SKM-1 (cell line): ENCODE measurements at regions not wholly inside any gene's neighbourhood (a gene's known extent, or its start where the extent isn't known, plus 50 kb on each side); places are given as distances from the start of the nearest gene placed in this dataset.
"Not testable (repeated sequence)": the region's sequence is repeated elsewhere in the genome, so short reads cannot be mapped to it uniquely, and the experiment has no call there.

ENCODE experiments used
- DNase-seq: peaks from one replicate; lab custom pipeline; 2025; ENCODE audit not compliant: unreplicated experiment; lab: John Stamatoyannopoulos, UW

GRCh38 chr6:121685806-121686205, 250.4 kb downstream of the GJA1 start:
- not testable (repeated sequence) for DNase-seq

- no peak for DNase-seq
Measured at GRCh38 chr6:121686611-121687023, 251.2 kb downstream of the GJA1 start.

- DNase-seq: no peak
Measured at GRCh38 chr6:121688974-121689373, 253.5 kb downstream of the GJA1 start.

- no peak for DNase-seq
Measured at GRCh38 chr6:121691126-121691551, 255.7 kb downstream of the GJA1 start.

- no peak for DNase-seq
Measured at GRCh38 chr6:121694389-121694788, 258.9 kb downstream of the GJA1 start.

- DNase-seq: no peak
Measured at GRCh38 chr6:121694801-121695251, 259.4 kb downstream of the GJA1 start.

- no peak for DNase-seq
Measured at GRCh38 chr6:121695329-121695728, 259.9 kb downstream of the GJA1 start.

GRCh38 chr6:121697921-121698320, 262.5 kb downstream of the GJA1 start:
- no peak for DNase-seq

- DNase-seq: no peak
Measured at GRCh38 chr6:121698617-121699016, 263.2 kb downstream of the GJA1 start.

GRCh38 chr6:121703129-121703528, 267.7 kb downstream of the GJA1 start:
- DNase-seq: not testable (repeated sequence)

- DNase-seq: no peak
Measured at GRCh38 chr6:121711472-121711871, 276.0 kb downstream of the GJA1 start.

GRCh38 chr6:121717686-121718085, 282.2 kb downstream of the GJA1 start:
- no peak for DNase-seq

GRCh38 chr6:121720867-121721266, 285.4 kb downstream of the GJA1 start:
- DNase-seq: not testable (repeated sequence)

GRCh38 chr6:121723623-121724022, 288.2 kb downstream of the GJA1 start:
- DNase-seq: no peak

GRCh38 chr6:121724576-121724975, 289.1 kb downstream of the GJA1 start:
- DNase-seq: no peak

GRCh38 chr6:121726596-121726995, 291.1 kb downstream of the GJA1 start:
- no peak for DNase-seq

- DNase-seq: no peak
Measured at GRCh38 chr6:121730616-121731015, 295.2 kb downstream of the GJA1 start.

- no peak for DNase-seq
Measured at GRCh38 chr6:121731381-121731780, 295.9 kb downstream of the GJA1 start.

GRCh38 chr6:121732641-121733040, 297.2 kb downstream of the GJA1 start:
- DNase-seq: no peak

- no peak for DNase-seq
Measured at GRCh38 chr6:121733234-121733633, 297.8 kb downstream of the GJA1 start.

- not testable (repeated sequence) for DNase-seq
Measured at GRCh38 chr6:121740188-121740587, 304.7 kb downstream of the GJA1 start.

- no peak for DNase-seq
Measured at GRCh38 chr6:121743691-121744090, 308.2 kb downstream of the GJA1 start.

GRCh38 chr6:121748376-121748775, 312.9 kb downstream of the GJA1 start:
- no peak for DNase-seq

GRCh38 chr6:121748850-121749249, 313.4 kb downstream of the GJA1 start:
- no peak for DNase-seq
